HEK293 (cell line): ENCODE measurements at regions not wholly inside any gene's neighbourhood (a gene's known extent, or its start where the extent isn't known, plus 50 kb on each side); places are given as distances from the start of the nearest gene placed in this dataset.

Source experiments
- CTCF ChIP-seq: fragments of 450-650 bp; formaldehyde crosslinking; IDR thresholded peaks from 2 replicates; pipeline ENCODE4 v1.5.1; 2016; ENCODE audit warnings: missing biosample characterization, missing genetic modification characterization
- ZNF146 ChIP-seq: fragments of 450-650 bp; formaldehyde crosslinking; IDR thresholded peaks from 2 replicates; pipeline ENCODE4 v1.5.1; 2016; ENCODE audit warnings: missing biosample characterization, missing genetic modification characterization
- ZNF174 ChIP-seq: fragments of 450-650 bp; formaldehyde crosslinking; IDR thresholded peaks from 2 replicates; pipeline ENCODE4 v1.5.0; 2017; ENCODE audit warnings: missing biosample characterization, mild to moderate bottlenecking, missing genetic modification characterization
- ZNF416 ChIP-seq: fragments of 450-650 bp; formaldehyde crosslinking; IDR thresholded peaks from 2 replicates; pipeline ENCODE4 v1.5.1; 2016; ENCODE audit warnings: missing biosample characterization, missing genetic modification characterization
- TF ChIP-seq, protein P1 (sequence below): fragments of 450-650 bp; formaldehyde crosslinking; IDR thresholded peaks from 2 replicates; pipeline ENCODE4 v1.5.1; 2016; ENCODE audit warnings: missing biosample characterization, missing genetic modification characterization
- TF ChIP-seq, protein P2 (sequence below): fragments of 450-650 bp; formaldehyde crosslinking; IDR thresholded peaks from 2 replicates; pipeline ENCODE4 v1.5.1; 2016; ENCODE audit warnings: missing biosample characterization, missing genetic modification characterization

- TF ChIP-seq, protein P1, sequence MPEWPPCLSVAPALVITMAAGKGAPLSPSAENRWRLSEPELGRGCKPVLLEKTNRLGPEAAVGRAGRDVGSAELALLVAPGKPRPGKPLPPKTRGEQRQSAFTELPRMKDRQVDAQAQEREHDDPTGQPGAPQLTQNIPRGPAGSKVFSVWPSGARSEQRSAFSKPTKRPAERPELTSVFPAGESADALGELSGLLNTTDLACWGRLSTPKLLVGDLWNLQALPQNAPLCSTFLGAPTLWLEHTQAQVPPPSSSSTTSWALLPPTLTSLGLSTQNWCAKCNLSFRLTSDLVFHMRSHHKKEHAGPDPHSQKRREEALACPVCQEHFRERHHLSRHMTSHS (tag by site-specific recombination): no peak
- TF ChIP-seq ZNF174 (no peak), CTCF (tag by site-specific recombination) (no peak), ZNF416 (tag by site-specific recombination) (no peak), ZNF146 (no peak)
- TF ChIP-seq, protein P2, sequence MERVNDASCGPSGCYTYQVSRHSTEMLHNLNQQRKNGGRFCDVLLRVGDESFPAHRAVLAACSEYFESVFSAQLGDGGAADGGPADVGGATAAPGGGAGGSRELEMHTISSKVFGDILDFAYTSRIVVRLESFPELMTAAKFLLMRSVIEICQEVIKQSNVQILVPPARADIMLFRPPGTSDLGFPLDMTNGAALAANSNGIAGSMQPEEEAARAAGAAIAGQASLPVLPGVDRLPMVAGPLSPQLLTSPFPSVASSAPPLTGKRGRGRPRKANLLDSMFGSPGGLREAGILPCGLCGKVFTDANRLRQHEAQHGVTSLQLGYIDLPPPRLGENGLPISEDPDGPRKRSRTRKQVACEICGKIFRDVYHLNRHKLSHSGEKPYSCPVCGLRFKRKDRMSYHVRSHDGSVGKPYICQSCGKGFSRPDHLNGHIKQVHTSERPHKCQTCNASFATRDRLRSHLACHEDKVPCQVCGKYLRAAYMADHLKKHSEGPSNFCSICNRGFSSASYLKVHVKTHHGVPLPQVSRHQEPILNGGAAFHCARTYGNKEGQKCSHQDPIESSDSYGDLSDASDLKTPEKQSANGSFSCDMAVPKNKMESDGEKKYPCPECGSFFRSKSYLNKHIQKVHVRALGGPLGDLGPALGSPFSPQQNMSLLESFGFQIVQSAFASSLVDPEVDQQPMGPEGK (tag by site-specific recombination): no peak
Observed at GRCh38 chr16:59394526-59394925, 660.4 kb upstream of the GOT2 start.
